OCI-LY7 (cell line): ENCODE measurements at regions not wholly inside any gene's neighbourhood (a gene's known extent, or its start where the extent isn't known, plus 50 kb on each side); places are given as distances from the start of the nearest gene placed in this dataset.

Source experiments
- EZH2phosphoT487 ChIP-seq: fragments of 200-600 bp; sonication (generic); IDR thresholded peaks from 2 replicates; pipeline ENCODE4 v1.6.1; 2018; ENCODE audit warnings: low read depth, borderline replicate concordance, mild to moderate bottlenecking, mixed run types, antibody characterized with exemption, low read length, moderate library complexity, mixed read lengths
- TF ChIP-seq, protein P1 (sequence below): fragments of 200-600 bp; sonication (generic); conservative IDR thresholded peaks from 2 replicates; pipeline ENCODE4 v1.5.1; 2014; ENCODE audit warnings: mild to moderate bottlenecking, antibody characterized with exemption, low read length, moderate library complexity, mixed read lengths

GRCh38 chr13:89955773-89956172 is 1391.7 kb upstream of the MIR17HG start:
- TF ChIP-seq, protein P1, sequence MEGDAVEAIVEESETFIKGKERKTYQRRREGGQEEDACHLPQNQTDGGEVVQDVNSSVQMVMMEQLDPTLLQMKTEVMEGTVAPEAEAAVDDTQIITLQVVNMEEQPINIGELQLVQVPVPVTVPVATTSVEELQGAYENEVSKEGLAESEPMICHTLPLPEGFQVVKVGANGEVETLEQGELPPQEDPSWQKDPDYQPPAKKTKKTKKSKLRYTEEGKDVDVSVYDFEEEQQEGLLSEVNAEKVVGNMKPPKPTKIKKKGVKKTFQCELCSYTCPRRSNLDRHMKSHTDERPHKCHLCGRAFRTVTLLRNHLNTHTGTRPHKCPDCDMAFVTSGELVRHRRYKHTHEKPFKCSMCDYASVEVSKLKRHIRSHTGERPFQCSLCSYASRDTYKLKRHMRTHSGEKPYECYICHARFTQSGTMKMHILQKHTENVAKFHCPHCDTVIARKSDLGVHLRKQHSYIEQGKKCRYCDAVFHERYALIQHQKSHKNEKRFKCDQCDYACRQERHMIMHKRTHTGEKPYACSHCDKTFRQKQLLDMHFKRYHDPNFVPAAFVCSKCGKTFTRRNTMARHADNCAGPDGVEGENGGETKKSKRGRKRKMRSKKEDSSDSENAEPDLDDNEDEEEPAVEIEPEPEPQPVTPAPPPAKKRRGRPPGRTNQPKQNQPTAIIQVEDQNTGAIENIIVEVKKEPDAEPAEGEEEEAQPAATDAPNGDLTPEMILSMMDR = no peak
- TF ChIP-seq EZH2phosphoT487 = no peak
